Activated naive CD8-positive, alpha-beta T cell treated with anti-CD3 and anti-CD28 coated beads, Interleukin-2, amount 50 U/mL, for 24 hours (primary cell): ENCODE measurements at regions not wholly inside any gene's neighbourhood (a gene's known extent, or its start where the extent isn't known, plus 50 kb on each side); places are given as distances from the start of the nearest gene placed in this dataset.
"Not testable (repeated sequence)": the region's sequence is repeated elsewhere in the genome, so short reads cannot be mapped to it uniquely, and the experiment has no call there.

Experiments
- ATAC-seq: fragments of 150-1000 bp; cut with Tn5 transposase; one replicate; pipeline ENCODE4 v1.10.0; 2021
- DNase-seq: peaks from one replicate; pipeline ENCODE4 v3.0.0; 2021
- H3K27ac Mint-ChIP-seq: one replicate; pipeline ENCODE4 v1.8.0; 2021; ENCODE audit warnings: mild to moderate bottlenecking, mixed read lengths
- H3K27me3 Mint-ChIP-seq: one replicate; pipeline ENCODE4 v1.8.0; 2021; ENCODE audit warnings: mixed read lengths
- H3K36me3 Mint-ChIP-seq: one replicate; pipeline ENCODE4 v1.8.0; 2021; ENCODE audit warnings: low read depth, mixed read lengths
- H3K4me1 Mint-ChIP-seq: one replicate; pipeline ENCODE4 v1.8.0; 2021; ENCODE audit warnings: mixed read lengths
- H3K4me3 Mint-ChIP-seq: one replicate; pipeline ENCODE4 v1.8.0; 2021; ENCODE audit warnings: mild to moderate bottlenecking, moderate library complexity, mixed read lengths
- H3K9me3 Mint-ChIP-seq: one replicate; pipeline ENCODE4 v1.8.0; 2021; ENCODE audit warnings: mixed read lengths

DNA sequence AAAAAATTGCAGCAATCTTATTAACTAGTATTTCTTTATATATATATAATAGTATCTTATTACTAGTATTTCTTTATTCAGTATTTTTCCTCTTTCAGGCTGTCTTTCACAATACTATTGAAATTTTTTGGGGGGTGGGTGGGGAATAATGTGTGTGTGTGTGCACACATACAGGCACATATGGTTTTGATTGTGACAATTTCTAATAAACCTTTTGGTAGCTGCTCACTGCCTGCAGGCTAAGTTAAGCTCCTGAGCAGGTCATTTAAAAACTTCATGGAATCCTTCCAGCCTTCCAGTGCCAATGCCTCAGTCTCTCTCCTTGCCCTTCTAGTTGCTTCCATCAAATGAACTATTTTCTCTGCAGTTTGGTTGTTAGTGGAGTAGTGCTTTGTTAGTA lies 490.1 kb downstream of the PCNX1 start:
- H3K4me3 Mint-ChIP-seq: no peak overlapping the region
- ATAC-seq (no peak), DNase-seq (no peak)
- H3K9me3 Mint-ChIP-seq: no peaks in the 10 kb centered on the region
- no peaks in the 10 kb centered on the region for H3K27me3 Mint-ChIP-seq
- peaks cover 54% of the 10 kb centered on the region for H3K4me1 Mint-ChIP-seq
- H3K36me3 Mint-ChIP-seq: no peaks in the 10 kb centered on the region
- H3K27ac Mint-ChIP-seq: peak overlapping the region; percentile 55

- Mint-ChIP-seq H3K27ac (peak overlapping the region; percentile 68), H3K4me1 (peaks cover 63% of the 10 kb centered on the region), H3K9me3 (no peaks in the 10 kb centered on the region), H3K27me3 (no peaks in the 10 kb centered on the region), H3K36me3 (no peaks in the 10 kb centered on the region), H3K4me3 (no peak overlapping the region)
- ATAC-seq (no peak), DNase-seq (no peak)
These were observed 491.2 kb downstream of the PCNX1 start for GRCh38 chr14:71398450-71398849.

GRCh38 chr14:71399057-71399487 lies 491.8 kb downstream of the PCNX1 start:
- Mint-ChIP-seq H3K27ac (peak overlapping the region; percentile 68), H3K4me1 (peaks cover 66% of the 10 kb centered on the region), H3K4me3 (peak overlapping the region; percentile 0), H3K27me3 (no peaks in the 10 kb centered on the region), H3K9me3 (no peaks in the 10 kb centered on the region), H3K36me3 (no peaks in the 10 kb centered on the region)
- DNase-seq (no peak), ATAC-seq (peak; percentile 74)

- H3K4me3 Mint-ChIP-seq: no peak overlapping the region
- ATAC-seq (no peak), DNase-seq (no peak)
- H3K27ac Mint-ChIP-seq: peak overlapping the region; percentile 59
- no peaks in the 10 kb centered on the region for H3K27me3 Mint-ChIP-seq
- H3K9me3 Mint-ChIP-seq: no peaks in the 10 kb centered on the region
- H3K36me3 Mint-ChIP-seq: peaks cover 3% of the 10 kb centered on the region
- peaks cover 60% of the 10 kb centered on the region for H3K4me1 Mint-ChIP-seq
These were observed 493.6 kb downstream of the PCNX1 start for GRCh38 chr14:71400871-71401321.

DNA sequence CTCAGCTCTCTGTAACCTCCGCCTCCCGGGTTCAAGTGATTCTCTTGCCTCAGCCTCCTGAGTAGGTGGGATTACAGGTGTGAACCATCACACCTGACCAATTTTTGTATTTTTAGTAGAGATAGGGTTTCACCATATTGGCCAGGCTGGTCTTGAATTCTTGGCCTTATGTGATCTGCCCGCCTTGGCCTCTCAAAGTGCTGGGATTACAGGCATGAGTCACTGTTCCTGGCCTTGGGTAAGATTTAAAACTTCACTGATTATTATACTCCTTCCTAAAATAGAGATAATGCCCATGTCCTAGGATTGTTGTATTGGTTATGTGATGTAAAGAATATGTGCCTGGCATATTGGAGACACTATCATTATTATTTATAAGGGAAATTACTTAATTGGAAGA lies 495.2 kb downstream of the PCNX1 start:
- H3K9me3 Mint-ChIP-seq, DNase-seq, H3K36me3 Mint-ChIP-seq, ATAC-seq, H3K27ac Mint-ChIP-seq, H3K4me3 Mint-ChIP-seq, H3K27me3 Mint-ChIP-seq: not testable (repeated sequence)
- H3K4me1 Mint-ChIP-seq: peaks cover 51% of the 10 kb centered on the region

- ATAC-seq: peak; percentile 72
- Mint-ChIP-seq H3K9me3 (no peaks in the 10 kb centered on the region), H3K4me1 (peaks cover 48% of the 10 kb centered on the region), H3K4me3 (peak overlapping the region; percentile 22), H3K36me3 (peaks cover 3% of the 10 kb centered on the region), H3K27me3 (no peaks in the 10 kb centered on the region), H3K27ac (peak overlapping the region; percentile 54)
- peak; percentile 10 for DNase-seq
These were observed 496.4 kb downstream of the PCNX1 start for GRCh38 chr14:71403656-71404055.

DNA sequence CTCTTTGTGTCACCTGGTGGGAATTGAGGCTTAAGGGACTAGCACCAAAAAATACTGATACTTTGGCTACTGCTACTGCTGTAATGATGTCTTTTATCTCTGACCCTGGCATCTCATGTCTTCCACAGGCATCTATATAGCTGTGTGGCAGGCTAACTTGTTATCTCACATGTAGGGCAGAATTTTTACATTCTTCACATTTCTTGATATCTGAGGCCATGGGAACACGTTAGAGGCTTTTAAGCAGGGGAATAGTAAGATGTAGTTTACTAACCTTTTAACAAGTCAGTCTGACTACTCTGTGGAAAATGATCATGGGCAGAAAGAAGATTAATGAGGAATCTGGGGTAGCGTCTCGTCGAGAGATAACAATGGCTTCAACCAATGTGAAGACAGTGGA lies 498.4 kb downstream of the PCNX1 start:
- ATAC-seq: no peak
- Mint-ChIP-seq H3K9me3 (no peaks in the 10 kb centered on the region), H3K27ac (no peak overlapping the region), H3K36me3 (peaks cover 7% of the 10 kb centered on the region), H3K4me1 (peaks cover 50% of the 10 kb centered on the region), H3K4me3 (no peak overlapping the region), H3K27me3 (no peaks in the 10 kb centered on the region)
- DNase-seq: no peak

- H3K9me3 Mint-ChIP-seq: no peaks in the 10 kb centered on the region
- H3K27me3 Mint-ChIP-seq: no peaks in the 10 kb centered on the region
- H3K36me3 Mint-ChIP-seq: peaks cover 13% of the 10 kb centered on the region
- H3K4me1 Mint-ChIP-seq: peaks cover 50% of the 10 kb centered on the region
- ATAC-seq (no peak), DNase-seq (no peak)
- H3K4me3 Mint-ChIP-seq: no peak overlapping the region
- H3K27ac Mint-ChIP-seq: no peak overlapping the region
These were observed 501.2 kb downstream of the PCNX1 start for GRCh38 chr14:71408362-71409030.

- Mint-ChIP-seq H3K4me1 (peaks cover 37% of the 10 kb centered on the region), H3K27ac (peak overlapping the region; percentile 31), H3K36me3 (peaks cover 18% of the 10 kb centered on the region), H3K9me3 (no peaks in the 10 kb centered on the region), H3K27me3 (no peaks in the 10 kb centered on the region), H3K4me3 (no peak overlapping the region)
- ATAC-seq (peak; percentile 33), DNase-seq (no peak)
These were observed 503.5 kb downstream of the PCNX1 start for GRCh38 chr14:71410578-71411284.

GRCh38 chr14:71411285-71411595 lies 504.0 kb downstream of the PCNX1 start:
- no peak overlapping the region for H3K27ac Mint-ChIP-seq
- peaks cover 37% of the 10 kb centered on the region for H3K4me1 Mint-ChIP-seq
- DNase-seq: no peak
- H3K27me3 Mint-ChIP-seq: no peaks in the 10 kb centered on the region
- H3K4me3 Mint-ChIP-seq: no peak overlapping the region
- H3K36me3 Mint-ChIP-seq: peaks cover 19% of the 10 kb centered on the region
- ATAC-seq: peak; percentile 20
- no peaks in the 10 kb centered on the region for H3K9me3 Mint-ChIP-seq

DNA sequence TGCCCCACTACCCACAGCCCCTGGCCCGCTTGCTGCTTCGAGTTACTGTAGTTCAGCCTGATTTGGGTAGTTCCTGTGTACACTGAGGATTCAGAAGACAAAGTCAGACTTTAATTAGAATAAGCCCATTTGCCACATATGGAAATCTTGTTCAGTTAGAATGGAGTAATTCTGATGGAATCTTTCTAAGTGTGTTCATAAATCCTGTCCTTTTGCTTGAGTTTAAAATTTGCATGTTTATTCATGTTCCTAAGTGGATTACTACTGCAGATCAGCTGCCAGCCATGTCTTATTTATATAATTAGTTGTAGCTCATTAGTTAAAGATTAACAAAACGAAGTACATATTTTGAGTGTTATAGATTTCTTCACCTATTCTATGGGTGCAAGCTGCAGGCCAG lies 504.5 kb downstream of the PCNX1 start:
- no peak for DNase-seq
- no peak for ATAC-seq
- Mint-ChIP-seq H3K27me3 (no peaks in the 10 kb centered on the region), H3K36me3 (peaks cover 22% of the 10 kb centered on the region), H3K4me3 (no peak overlapping the region), H3K9me3 (no peaks in the 10 kb centered on the region), H3K27ac (no peak overlapping the region), H3K4me1 (peaks cover 37% of the 10 kb centered on the region)

DNA sequence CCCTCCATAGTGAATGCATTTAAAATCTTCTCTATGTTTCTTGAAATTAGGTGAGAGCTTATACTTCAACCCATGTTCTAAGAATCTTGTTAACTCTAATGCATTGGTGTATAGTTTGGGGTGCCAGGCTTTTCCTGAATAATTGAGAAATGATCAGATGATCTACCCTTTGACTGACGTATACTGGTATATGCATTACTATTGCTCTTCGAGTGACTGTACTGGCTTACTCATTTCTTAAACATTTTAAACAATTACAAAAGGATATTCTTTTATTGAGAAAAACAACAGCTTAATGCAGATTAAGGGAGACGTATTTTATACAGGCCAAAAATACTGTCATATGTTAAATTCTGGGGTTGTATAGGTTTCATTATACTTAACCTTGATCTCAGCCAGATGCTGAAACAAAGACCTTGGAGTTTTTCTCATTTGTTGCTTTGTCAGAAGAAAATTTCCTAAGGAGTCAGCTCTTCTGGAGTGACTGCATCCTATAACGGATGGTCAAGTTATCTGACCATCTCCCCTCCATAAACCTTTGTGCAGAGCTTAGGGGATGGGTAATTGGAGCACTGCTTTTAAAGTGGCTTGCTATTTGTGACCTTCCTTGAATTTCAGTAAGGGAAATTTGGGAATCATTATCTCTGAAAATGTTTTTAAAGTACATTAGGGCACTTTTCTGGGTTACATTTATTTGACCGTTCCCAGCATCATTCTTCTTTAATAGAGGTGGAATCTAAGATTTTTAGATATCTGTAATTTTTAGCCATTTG lies 507.6 kb downstream of the PCNX1 start:
- no peaks in the 10 kb centered on the region for H3K9me3 Mint-ChIP-seq
- H3K4me1 Mint-ChIP-seq: peaks cover 23% of the 10 kb centered on the region
- H3K27me3 Mint-ChIP-seq: no peaks in the 10 kb centered on the region
- H3K4me3 Mint-ChIP-seq: no peak overlapping the region
- no peak overlapping the region for H3K27ac Mint-ChIP-seq
- DNase-seq (no peak), ATAC-seq (no peak)
- peaks cover 35% of the 10 kb centered on the region for H3K36me3 Mint-ChIP-seq

DNA sequence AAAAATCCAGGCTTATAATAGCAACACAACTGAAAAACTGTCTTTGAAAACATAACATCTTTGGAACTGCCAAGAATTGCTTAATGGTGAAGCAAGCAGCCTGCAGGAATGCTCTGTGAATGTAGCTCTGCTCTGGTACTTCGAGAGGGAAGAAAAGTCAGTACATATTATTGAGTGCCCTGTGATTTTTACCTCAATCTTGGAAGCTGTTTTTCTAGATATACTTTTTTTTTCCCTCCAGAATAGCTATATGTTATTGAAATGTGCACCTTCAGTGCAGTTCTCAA lies 508.1 kb downstream of the PCNX1 start:
- Mint-ChIP-seq H3K27me3 (no peaks in the 10 kb centered on the region), H3K27ac (no peak overlapping the region), H3K9me3 (no peaks in the 10 kb centered on the region), H3K36me3 (peaks cover 37% of the 10 kb centered on the region), H3K4me1 (peaks cover 18% of the 10 kb centered on the region), H3K4me3 (no peak overlapping the region)
- ATAC-seq (no peak), DNase-seq (no peak)

DNA sequence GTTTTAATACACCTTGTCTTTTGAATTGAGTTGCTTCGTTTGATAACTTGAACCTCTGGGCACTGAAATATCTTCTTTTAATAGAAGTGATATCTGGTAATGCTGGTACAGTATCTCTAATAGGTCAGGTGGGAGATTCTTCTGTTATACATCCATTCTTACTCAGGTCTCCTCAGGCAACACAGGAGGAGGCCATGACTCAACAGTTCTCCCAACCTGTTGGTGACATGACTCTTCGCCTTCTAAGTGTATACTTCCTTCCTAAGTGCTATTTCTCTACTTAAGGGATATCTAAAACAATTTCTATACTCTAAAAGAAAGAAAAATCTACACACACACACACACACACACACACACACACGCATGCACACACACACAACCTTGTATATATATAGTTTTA lies 509.1 kb downstream of the PCNX1 start:
- no peaks in the 10 kb centered on the region for H3K9me3 Mint-ChIP-seq
- H3K4me1 Mint-ChIP-seq: peaks cover 8% of the 10 kb centered on the region
- DNase-seq (no peak), ATAC-seq (no peak)
- H3K27ac Mint-ChIP-seq: no peak overlapping the region
- H3K4me3 Mint-ChIP-seq: no peak overlapping the region
- no peaks in the 10 kb centered on the region for H3K27me3 Mint-ChIP-seq
- H3K36me3 Mint-ChIP-seq: peaks cover 43% of the 10 kb centered on the region
